Endothelial cell (in vitro differentiated cells): ENCODE measurements at regions not wholly inside any gene's neighbourhood (a gene's known extent, or its start where the extent isn't known, plus 50 kb on each side); places are given as distances from the start of the nearest gene placed in this dataset.

Experiments used
- DNase-seq: peaks from one replicate; pipeline ENCODE4 v3.0.0; 2021; ENCODE audit warnings: low spot score
- H3K27ac Mint-ChIP-seq: one replicate; pipeline ENCODE4 v1.8.0; 2021; ENCODE audit warnings: mixed read lengths, inconsistent platforms; ENCODE audit not compliant: unreplicated experiment
- H3K27me3 Mint-ChIP-seq: one replicate; pipeline ENCODE4 v1.8.0; 2021; ENCODE audit warnings: mild to moderate bottlenecking, moderate library complexity, mixed read lengths, inconsistent platforms; ENCODE audit not compliant: unreplicated experiment
- H3K36me3 Mint-ChIP-seq: one replicate; pipeline ENCODE4 v1.8.0; 2021; ENCODE audit warnings: mild to moderate bottlenecking, low read depth, mixed read lengths, inconsistent platforms; ENCODE audit not compliant: unreplicated experiment
- H3K4me1 Mint-ChIP-seq: one replicate; pipeline ENCODE4 v1.8.0; 2021; ENCODE audit warnings: mild to moderate bottlenecking, mixed read lengths, inconsistent platforms; ENCODE audit not compliant: unreplicated experiment
- H3K4me3 Mint-ChIP-seq: one replicate; pipeline ENCODE4 v1.8.0; 2021; ENCODE audit warnings: mild to moderate bottlenecking, mixed read lengths, inconsistent platforms; ENCODE audit not compliant: unreplicated experiment
- H3K9me3 Mint-ChIP-seq: one replicate; pipeline ENCODE4 v1.8.0; 2021; ENCODE audit warnings: mixed read lengths, inconsistent platforms; ENCODE audit not compliant: unreplicated experiment
- TF ChIP-seq, protein P1 (sequence below): fragments of 200-600 bp; sonication (generic); IDR thresholded peaks from one replicate; pipeline ENCODE4 v1.5.0; 2021; ENCODE audit warnings: antibody characterized with exemption; ENCODE audit not compliant: unreplicated experiment

GRCh38 chr22:49195636-49196035 lies 632.0 kb downstream of the BRD1 start:
- H3K4me1 Mint-ChIP-seq: peaks cover 4% of the 10 kb centered on the region
- H3K27ac Mint-ChIP-seq: no peak overlapping the region
- H3K9me3 Mint-ChIP-seq: no peaks in the 10 kb centered on the region
- H3K36me3 Mint-ChIP-seq: no peaks in the 10 kb centered on the region
- TF ChIP-seq, protein P1, sequence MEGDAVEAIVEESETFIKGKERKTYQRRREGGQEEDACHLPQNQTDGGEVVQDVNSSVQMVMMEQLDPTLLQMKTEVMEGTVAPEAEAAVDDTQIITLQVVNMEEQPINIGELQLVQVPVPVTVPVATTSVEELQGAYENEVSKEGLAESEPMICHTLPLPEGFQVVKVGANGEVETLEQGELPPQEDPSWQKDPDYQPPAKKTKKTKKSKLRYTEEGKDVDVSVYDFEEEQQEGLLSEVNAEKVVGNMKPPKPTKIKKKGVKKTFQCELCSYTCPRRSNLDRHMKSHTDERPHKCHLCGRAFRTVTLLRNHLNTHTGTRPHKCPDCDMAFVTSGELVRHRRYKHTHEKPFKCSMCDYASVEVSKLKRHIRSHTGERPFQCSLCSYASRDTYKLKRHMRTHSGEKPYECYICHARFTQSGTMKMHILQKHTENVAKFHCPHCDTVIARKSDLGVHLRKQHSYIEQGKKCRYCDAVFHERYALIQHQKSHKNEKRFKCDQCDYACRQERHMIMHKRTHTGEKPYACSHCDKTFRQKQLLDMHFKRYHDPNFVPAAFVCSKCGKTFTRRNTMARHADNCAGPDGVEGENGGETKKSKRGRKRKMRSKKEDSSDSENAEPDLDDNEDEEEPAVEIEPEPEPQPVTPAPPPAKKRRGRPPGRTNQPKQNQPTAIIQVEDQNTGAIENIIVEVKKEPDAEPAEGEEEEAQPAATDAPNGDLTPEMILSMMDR: no peak
- H3K4me3 Mint-ChIP-seq: no peak overlapping the region
- no peak for DNase-seq
- H3K27me3 Mint-ChIP-seq: peaks cover 1% of the 10 kb centered on the region

DNA sequence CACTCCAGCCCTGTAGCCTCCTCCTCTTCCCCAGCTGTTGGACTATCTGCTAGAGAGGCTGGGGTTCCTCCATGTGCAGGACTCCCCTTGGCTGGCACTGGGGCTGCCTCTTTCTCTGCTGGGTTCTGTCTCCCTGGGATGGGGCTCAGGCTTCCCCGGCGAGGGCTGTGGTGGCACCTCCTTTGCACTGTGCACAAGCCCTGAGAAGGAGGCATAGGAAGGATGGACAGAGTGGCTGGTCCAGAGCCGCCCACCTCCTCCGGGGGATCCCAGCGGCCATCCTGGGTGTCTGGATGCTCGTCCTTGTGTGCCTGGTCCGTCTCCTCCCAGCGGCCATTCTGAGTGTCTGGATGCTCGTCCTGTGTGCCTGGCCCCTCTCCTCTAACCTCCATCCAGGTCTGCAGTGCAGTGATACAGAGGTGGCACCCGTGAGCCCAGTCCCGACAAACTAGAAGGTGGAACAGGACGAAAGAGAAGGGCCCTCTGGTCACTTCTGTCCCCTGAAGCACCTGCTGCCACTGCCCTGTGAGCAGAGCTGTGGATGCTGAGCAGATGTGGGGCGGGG lies 633.7 kb downstream of the BRD1 start:
- Mint-ChIP-seq H3K9me3 (no peaks in the 10 kb centered on the region), H3K36me3 (no peaks in the 10 kb centered on the region), H3K4me3 (no peak overlapping the region), H3K27me3 (no peaks in the 10 kb centered on the region), H3K27ac (no peak overlapping the region), H3K4me1 (peaks cover 4% of the 10 kb centered on the region)
- DNase-seq: no peak
- TF ChIP-seq, protein P1: no peak

- peaks cover 4% of the 10 kb centered on the region for H3K4me1 Mint-ChIP-seq
- no peaks in the 10 kb centered on the region for H3K36me3 Mint-ChIP-seq
- no peak for DNase-seq
- no peak overlapping the region for H3K4me3 Mint-ChIP-seq
- H3K27me3 Mint-ChIP-seq: no peaks in the 10 kb centered on the region
- H3K9me3 Mint-ChIP-seq: no peaks in the 10 kb centered on the region
- H3K27ac Mint-ChIP-seq: no peak overlapping the region
- TF ChIP-seq, protein P1: no peak
These were observed 634.3 kb downstream of the BRD1 start for GRCh38 chr22:49193348-49193747.

GRCh38 chr22:49192857-49193250 lies 634.8 kb downstream of the BRD1 start:
- Mint-ChIP-seq H3K9me3 (no peaks in the 10 kb centered on the region), H3K36me3 (no peaks in the 10 kb centered on the region), H3K4me3 (no peak overlapping the region), H3K27me3 (no peaks in the 10 kb centered on the region), H3K4me1 (peaks cover 2% of the 10 kb centered on the region), H3K27ac (no peak overlapping the region)
- TF ChIP-seq, protein P1: no peak
- no peak for DNase-seq

- Mint-ChIP-seq H3K4me3 (no peak overlapping the region), H3K27ac (no peak overlapping the region), H3K27me3 (no peaks in the 10 kb centered on the region), H3K36me3 (no peaks in the 10 kb centered on the region), H3K9me3 (no peaks in the 10 kb centered on the region), H3K4me1 (no peaks in the 10 kb centered on the region)
- TF ChIP-seq, protein P1: no peak
- DNase-seq: no peak
These were observed 635.4 kb downstream of the BRD1 start for GRCh38 chr22:49192180-49192856.
